ENCODE measurements at regions not wholly inside any gene's neighbourhood (a gene's known extent, or its start where the extent isn't known, plus 50 kb on each side); places are given as distances from the start of the nearest gene placed in this dataset.

DNA sequence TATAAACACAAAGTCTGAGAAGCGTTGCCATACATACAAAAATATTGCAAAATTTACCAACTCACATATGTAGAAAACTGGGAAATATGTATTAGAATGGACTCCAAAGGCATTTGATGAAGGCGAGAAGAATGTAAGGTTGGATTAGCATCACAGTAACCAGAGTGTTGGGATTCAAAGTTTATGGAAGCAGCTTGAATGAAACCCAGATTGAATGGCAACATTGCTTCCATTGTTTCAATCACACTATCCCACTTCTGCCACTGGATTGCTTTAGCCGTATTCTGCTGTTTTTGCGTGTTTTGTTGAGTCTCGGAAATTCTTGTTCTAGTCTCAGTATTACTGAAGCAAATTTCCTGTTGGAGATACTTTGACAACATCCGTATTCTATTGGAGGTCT lies 609.0 kb upstream of the LRATD1 start (continued):
- TF ChIP-seq, protein P1, sequence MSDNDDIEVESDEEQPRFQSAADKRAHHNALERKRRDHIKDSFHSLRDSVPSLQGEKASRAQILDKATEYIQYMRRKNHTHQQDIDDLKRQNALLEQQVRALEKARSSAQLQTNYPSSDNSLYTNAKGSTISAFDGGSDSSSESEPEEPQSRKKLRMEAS (CRISPR knock-in tag; IDR thresholded peaks at IDR 0.05), result no peak
- TF ChIP-seq JAZF1 (CRISPR knock-in tag; IDR thresholded peaks at IDR 0.05), result no peak
- no peak for TF ChIP-seq ETV6 (CRISPR knock-in tag; IDR thresholded peaks at IDR 0.05)
- TF ChIP-seq, protein P2, sequence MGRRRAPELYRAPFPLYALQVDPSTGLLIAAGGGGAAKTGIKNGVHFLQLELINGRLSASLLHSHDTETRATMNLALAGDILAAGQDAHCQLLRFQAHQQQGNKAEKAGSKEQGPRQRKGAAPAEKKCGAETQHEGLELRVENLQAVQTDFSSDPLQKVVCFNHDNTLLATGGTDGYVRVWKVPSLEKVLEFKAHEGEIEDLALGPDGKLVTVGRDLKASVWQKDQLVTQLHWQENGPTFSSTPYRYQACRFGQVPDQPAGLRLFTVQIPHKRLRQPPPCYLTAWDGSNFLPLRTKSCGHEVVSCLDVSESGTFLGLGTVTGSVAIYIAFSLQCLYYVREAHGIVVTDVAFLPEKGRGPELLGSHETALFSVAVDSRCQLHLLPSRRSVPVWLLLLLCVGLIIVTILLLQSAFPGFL (CRISPR knock-in tag; IDR thresholded peaks at IDR 0.05; ENCODE audit: borderline replicate concordance), result no peak
- no peak for TF ChIP-seq RORB (CRISPR knock-in tag; IDR thresholded peaks at IDR 0.05)
- TF ChIP-seq ZBTB21 (CRISPR knock-in tag; IDR thresholded peaks at IDR 0.05; ENCODE audit: borderline replicate concordance), result no peak
- TF ChIP-seq, protein P3, sequence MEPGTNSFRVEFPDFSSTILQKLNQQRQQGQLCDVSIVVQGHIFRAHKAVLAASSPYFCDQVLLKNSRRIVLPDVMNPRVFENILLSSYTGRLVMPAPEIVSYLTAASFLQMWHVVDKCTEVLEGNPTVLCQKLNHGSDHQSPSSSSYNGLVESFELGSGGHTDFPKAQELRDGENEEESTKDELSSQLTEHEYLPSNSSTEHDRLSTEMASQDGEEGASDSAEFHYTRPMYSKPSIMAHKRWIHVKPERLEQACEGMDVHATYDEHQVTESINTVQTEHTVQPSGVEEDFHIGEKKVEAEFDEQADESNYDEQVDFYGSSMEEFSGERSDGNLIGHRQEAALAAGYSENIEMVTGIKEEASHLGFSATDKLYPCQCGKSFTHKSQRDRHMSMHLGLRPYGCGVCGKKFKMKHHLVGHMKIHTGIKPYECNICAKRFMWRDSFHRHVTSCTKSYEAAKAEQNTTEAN (CRISPR knock-in tag; IDR thresholded peaks at IDR 0.05), result no peak
- TF ChIP-seq, protein P4, sequence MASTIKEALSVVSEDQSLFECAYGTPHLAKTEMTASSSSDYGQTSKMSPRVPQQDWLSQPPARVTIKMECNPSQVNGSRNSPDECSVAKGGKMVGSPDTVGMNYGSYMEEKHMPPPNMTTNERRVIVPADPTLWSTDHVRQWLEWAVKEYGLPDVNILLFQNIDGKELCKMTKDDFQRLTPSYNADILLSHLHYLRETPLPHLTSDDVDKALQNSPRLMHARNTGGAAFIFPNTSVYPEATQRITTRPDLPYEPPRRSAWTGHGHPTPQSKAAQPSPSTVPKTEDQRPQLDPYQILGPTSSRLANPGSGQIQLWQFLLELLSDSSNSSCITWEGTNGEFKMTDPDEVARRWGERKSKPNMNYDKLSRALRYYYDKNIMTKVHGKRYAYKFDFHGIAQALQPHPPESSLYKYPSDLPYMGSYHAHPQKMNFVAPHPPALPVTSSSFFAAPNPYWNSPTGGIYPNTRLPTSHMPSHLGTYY (CRISPR knock-in tag; IDR thresholded peaks at IDR 0.05), result no peak
- no peak for TF ChIP-seq TP53 (CRISPR knock-in tag; IDR thresholded peaks at IDR 0.05)
- TF ChIP-seq, protein P5, sequence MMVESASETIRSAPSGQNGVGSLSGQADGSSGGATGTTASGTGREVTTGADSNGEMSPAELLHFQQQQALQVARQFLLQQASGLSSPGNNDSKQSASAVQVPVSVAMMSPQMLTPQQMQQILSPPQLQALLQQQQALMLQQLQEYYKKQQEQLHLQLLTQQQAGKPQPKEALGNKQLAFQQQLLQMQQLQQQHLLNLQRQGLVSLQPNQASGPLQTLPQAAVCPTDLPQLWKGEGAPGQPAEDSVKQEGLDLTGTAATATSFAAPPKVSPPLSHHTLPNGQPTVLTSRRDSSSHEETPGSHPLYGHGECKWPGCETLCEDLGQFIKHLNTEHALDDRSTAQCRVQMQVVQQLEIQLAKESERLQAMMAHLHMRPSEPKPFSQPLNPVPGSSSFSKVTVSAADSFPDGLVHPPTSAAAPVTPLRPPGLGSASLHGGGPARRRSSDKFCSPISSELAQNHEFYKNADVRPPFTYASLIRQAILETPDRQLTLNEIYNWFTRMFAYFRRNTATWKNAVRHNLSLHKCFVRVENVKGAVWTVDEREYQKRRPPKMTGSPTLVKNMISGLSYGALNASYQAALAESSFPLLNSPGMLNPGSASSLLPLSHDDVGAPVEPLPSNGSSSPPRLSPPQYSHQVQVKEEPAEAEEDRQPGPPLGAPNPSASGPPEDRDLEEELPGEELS (CRISPR knock-in tag; IDR thresholded peaks at IDR 0.05), result no peak
- TF ChIP-seq OVOL2 (CRISPR knock-in tag; IDR thresholded peaks at IDR 0.05; ENCODE audit: borderline replicate concordance), result no peak

DNA sequence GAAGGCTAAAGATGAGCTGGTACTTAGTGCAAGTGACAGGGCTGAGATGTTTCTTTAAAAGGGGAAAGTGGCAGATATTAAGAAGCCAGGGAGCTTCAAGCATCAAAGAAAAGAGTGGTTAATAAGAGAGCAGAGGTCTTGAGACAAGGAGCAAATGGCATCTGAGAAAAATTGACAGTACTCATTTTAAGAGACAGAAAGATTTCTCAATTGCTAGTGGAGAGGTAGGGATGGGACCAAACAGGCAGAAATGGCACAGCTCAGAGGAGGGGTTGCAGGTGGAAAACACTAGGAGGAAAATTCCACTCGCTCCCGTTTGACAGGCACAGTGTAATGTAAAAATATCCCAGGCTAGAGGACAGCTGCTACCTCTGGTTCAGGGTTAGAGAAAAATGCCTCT lies 593.4 kb upstream of the LRATD1 start:
- ChIA-PET CTCF (no interaction called here), POLR2A (no interaction called here)
- ATAC-seq (no peak), DNase-seq (ENCODE audit: low spot score) (no peak)
- no peaks in the 10 kb centered on the region for H3K4me1 Mint-ChIP-seq
- H3K36me3 Mint-ChIP-seq, result no peaks in the 10 kb centered on the region
- no peak overlapping the region for H3K4me3 Mint-ChIP-seq
- H3K9me3 Mint-ChIP-seq, result no peaks in the 10 kb centered on the region
- H3K27me3 Mint-ChIP-seq (ENCODE audit: low read depth), result no peaks in the 10 kb centered on the region
- no peak overlapping the region for H3K27ac Mint-ChIP-seq
- TF ChIP-seq NFATC4 (CRISPR knock-in tag; IDR thresholded peaks at IDR 0.05), result no peak
- TF ChIP-seq, protein P6, sequence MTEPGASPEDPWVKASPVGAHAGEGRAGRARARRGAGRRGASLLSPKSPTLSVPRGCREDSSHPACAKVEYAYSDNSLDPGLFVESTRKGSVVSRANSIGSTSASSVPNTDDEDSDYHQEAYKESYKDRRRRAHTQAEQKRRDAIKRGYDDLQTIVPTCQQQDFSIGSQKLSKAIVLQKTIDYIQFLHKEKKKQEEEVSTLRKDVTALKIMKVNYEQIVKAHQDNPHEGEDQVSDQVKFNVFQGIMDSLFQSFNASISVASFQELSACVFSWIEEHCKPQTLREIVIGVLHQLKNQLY (CRISPR knock-in tag; IDR thresholded peaks at IDR 0.05), result no peak
- TF ChIP-seq, protein P3 (CRISPR knock-in tag; IDR thresholded peaks at IDR 0.05), result no peak
- no peak for TF ChIP-seq SOX15 (CRISPR knock-in tag; IDR thresholded peaks at IDR 0.05)
- TF ChIP-seq ZNF317 (CRISPR knock-in tag; IDR thresholded peaks at IDR 0.05; ENCODE audit: borderline replicate concordance, low read depth), result no peak
- TF ChIP-seq NR1H2 (CRISPR knock-in tag; IDR thresholded peaks at IDR 0.05), result no peak
- no peak for TF ChIP-seq EMX1 (CRISPR knock-in tag; IDR thresholded peaks at IDR 0.05)
- TF ChIP-seq TEAD4 (CRISPR knock-in tag; IDR thresholded peaks at IDR 0.05), result no peak
- TF ChIP-seq KAT7 (CRISPR knock-in tag; IDR thresholded peaks at IDR 0.05; ENCODE audit: borderline replicate concordance), result no peak
- TF ChIP-seq, protein P7, sequence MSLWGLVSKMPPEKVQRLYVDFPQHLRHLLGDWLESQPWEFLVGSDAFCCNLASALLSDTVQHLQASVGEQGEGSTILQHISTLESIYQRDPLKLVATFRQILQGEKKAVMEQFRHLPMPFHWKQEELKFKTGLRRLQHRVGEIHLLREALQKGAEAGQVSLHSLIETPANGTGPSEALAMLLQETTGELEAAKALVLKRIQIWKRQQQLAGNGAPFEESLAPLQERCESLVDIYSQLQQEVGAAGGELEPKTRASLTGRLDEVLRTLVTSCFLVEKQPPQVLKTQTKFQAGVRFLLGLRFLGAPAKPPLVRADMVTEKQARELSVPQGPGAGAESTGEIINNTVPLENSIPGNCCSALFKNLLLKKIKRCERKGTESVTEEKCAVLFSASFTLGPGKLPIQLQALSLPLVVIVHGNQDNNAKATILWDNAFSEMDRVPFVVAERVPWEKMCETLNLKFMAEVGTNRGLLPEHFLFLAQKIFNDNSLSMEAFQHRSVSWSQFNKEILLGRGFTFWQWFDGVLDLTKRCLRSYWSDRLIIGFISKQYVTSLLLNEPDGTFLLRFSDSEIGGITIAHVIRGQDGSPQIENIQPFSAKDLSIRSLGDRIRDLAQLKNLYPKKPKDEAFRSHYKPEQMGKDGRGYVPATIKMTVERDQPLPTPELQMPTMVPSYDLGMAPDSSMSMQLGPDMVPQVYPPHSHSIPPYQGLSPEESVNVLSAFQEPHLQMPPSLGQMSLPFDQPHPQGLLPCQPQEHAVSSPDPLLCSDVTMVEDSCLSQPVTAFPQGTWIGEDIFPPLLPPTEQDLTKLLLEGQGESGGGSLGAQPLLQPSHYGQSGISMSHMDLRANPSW (CRISPR knock-in tag; conservative IDR thresholded peaks at IDR 0.05; ENCODE audit: low read depth), result no peak
- TF ChIP-seq, protein P8, sequence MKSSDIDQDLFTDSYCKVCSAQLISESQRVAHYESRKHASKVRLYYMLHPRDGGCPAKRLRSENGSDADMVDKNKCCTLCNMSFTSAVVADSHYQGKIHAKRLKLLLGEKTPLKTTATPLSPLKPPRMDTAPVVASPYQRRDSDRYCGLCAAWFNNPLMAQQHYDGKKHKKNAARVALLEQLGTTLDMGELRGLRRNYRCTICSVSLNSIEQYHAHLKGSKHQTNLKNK (CRISPR knock-in tag; IDR thresholded peaks at IDR 0.05), result no peak
- TF ChIP-seq, protein P9, sequence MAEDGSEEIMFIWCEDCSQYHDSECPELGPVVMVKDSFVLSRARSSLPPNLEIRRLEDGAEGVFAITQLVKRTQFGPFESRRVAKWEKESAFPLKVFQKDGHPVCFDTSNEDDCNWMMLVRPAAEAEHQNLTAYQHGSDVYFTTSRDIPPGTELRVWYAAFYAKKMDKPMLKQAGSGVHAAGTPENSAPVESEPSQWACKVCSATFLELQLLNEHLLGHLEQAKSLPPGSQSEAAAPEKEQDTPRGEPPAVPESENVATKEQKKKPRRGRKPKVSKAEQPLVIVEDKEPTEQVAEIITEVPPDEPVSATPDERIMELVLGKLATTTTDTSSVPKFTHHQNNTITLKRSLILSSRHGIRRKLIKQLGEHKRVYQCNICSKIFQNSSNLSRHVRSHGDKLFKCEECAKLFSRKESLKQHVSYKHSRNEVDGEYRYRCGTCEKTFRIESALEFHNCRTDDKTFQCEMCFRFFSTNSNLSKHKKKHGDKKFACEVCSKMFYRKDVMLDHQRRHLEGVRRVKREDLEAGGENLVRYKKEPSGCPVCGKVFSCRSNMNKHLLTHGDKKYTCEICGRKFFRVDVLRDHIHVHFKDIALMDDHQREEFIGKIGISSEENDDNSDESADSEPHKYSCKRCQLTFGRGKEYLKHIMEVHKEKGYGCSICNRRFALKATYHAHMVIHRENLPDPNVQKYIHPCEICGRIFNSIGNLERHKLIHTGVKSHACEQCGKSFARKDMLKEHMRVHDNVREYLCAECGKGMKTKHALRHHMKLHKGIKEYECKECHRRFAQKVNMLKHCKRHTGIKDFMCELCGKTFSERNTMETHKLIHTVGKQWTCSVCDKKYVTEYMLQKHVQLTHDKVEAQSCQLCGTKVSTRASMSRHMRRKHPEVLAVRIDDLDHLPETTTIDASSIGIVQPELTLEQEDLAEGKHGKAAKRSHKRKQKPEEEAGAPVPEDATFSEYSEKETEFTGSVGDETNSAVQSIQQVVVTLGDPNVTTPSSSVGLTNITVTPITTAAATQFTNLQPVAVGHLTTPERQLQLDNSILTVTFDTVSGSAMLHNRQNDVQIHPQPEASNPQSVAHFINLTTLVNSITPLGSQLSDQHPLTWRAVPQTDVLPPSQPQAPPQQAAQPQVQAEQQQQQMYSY (CRISPR knock-in tag; IDR thresholded peaks at IDR 0.05), result no peak
- no peak for TF ChIP-seq IRF2 (CRISPR knock-in tag; IDR thresholded peaks at IDR 0.05; ENCODE audit: borderline replicate concordance, low read depth)

All from WTC11 (cell line).